GM21423 (cell line): ENCODE measurements at regions not wholly inside any gene's neighbourhood (a gene's known extent, or its start where the extent isn't known, plus 50 kb on each side); places are given as distances from the start of the nearest gene placed in this dataset.
"Not testable (repeated sequence)": the region's sequence is repeated elsewhere in the genome, so short reads cannot be mapped to it uniquely, and the experiment has no call there.

ENCODE experiments used
- ATAC-seq: cut with Tn5 transposase; IDR thresholded peaks from one replicate; pipeline ENCODE4 v1.9.1; 2021; ENCODE audit warnings: mild to moderate bottlenecking, moderate library complexity; ENCODE audit not compliant: unreplicated experiment

GRCh38 chr20:57092900-57093530 is 173.4 kb downstream of the BMP7 start:
- ATAC-seq: no peak

DNA sequence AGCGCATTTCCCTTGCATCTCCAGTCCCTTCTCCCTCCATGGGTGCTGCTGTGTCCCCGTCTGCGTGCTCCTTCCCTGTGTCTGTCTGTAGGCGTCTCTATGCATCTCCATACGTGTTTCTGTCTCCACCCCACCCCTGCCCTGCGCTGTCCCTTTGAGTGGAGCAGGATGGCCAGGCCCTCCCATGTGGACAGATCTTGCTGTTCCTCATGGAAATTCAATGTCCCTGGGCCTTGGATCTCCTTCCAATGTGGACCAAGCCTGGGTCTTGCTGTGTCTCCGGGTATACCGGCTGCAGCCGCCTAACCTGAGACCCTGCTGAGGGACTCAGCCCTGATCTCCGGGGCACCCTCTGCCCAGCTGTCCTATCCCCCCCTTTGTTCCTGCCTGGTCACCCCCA is 172.7 kb downstream of the BMP7 start:
- no peak for ATAC-seq

DNA sequence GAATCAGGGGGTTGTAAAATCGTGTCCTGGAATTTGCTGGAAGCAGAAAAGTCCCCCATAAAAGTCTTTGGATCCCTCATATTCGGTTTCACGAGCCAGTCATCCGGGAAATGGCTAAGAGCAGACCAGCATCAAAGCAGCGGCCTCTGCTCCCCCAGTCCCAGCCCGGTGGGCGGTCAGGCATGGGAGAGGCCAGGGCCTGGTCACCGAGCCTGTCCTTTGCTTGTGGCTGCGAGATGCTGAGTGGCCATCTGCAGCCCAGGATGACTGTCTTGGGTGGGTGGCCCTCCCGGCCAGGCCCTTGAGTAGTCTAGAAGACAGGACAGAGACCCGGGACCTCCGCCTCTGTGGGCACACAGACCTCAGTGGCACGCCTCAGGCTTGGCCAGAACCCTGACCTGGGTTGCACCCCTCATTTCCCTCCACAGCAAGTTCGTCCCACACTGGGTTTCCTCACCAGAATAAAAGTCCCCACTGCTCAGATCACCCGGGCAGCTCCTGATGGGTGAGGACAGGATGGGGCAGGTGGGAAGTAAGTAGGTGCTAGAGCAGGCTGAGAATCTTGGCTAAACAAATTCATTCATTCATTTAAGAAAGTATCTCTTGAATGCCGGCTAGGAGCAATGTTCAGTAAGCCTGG is 172.1 kb downstream of the BMP7 start:
- ATAC-seq: no peak

GRCh38 chr20:57094991-57095390 is 171.4 kb downstream of the BMP7 start:
- no peak for ATAC-seq

DNA sequence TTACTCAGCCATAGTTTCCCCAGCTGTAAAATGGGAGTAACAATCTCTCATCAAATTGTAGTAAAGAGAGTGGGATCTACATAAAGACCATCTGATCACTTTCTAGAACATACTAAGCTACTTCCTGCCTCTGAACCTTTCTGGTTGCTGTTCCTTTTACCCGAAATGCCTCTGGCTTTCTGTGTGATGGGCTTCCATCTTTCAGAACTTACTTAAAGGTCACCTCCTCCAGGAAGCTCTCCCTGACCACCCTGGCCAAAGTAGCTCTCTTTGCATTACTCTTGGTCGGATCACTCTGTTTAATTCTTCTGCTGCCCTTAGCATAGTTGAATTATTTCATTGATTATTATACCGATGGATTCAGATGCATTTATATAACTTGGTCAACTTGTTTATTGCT is 171.0 kb downstream of the BMP7 start:
- ATAC-seq: no peak

- ATAC-seq: no peak
Measured at GRCh38 chr20:57097245-57097915, 169.1 kb downstream of the BMP7 start.

DNA sequence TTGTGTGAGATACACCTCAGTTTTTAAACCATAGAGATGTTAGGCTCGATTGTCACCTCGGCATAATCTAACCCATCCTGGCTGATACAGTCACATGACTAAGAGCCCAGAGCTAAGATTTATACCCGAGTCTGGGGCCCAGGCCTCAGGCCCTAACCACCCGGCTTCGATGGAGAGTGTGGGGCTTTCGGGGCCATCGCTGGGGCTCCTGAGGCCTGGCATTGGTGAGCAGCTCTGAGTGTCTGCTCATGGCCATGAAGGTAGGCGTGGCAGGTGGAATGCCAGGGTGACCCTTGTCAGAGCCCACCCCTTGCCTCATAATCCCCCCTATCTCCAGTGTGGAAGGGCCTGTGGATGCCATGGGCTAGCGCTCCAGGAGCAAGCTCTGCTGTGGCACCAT is 164.3 kb downstream of the BMP7 start:
- no peak for ATAC-seq

DNA sequence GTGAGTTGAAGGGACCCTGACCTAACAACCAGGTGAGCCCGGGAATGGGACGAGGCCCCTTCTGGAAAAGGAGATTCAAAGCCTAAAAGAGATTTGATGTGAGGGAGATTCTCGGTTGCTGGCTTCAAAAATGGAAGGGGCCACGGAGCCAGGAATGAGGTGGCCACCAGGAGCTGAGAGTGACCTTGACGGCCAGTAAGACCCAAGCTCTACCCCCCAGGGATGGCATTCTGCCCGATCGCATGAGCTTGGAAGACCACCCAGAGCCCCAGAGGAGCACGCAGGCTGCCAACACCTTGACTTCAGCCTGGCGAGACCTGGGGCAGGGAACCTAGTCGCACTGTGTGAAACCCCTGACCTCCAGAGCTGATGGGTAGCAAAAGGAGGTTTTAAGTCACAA is 163.9 kb downstream of the BMP7 start:
- no peak for ATAC-seq

- ATAC-seq: no peak
Measured at GRCh38 chr20:57103146-57103800, 163.2 kb downstream of the BMP7 start.

- no peak for ATAC-seq
Measured at GRCh38 chr20:57104113-57104512, 162.3 kb downstream of the BMP7 start.

DNA sequence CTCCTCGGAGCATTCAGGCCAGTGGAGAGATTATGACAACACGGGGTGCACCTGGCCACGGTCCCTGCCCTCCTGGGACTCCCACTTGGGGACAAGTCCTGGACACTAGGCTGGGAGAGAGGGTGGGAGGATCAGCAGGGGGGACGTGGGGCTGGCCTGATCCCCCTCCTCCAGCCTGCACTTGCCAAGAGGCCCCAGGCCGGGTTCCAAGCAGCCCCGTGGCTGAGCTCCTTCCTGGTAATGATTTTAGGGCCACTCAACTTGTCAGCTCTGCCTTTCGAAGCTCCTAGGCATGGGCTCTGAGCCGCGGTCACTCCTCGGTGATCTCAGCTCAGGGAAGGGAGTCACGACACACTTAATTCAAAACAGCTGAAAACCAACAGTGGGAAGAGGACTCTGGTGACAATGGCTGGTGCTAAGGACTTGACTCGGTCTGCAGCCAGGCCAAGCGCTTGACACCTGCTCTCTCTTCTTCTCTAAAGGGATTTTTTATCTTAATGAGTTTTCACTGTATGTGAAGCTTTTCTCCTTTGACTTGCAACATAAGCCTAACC is 161.7 kb downstream of the BMP7 start:
- no peak for ATAC-seq

GRCh38 chr20:57106030-57106682 is 160.3 kb downstream of the BMP7 start:
- no peak for ATAC-seq

DNA sequence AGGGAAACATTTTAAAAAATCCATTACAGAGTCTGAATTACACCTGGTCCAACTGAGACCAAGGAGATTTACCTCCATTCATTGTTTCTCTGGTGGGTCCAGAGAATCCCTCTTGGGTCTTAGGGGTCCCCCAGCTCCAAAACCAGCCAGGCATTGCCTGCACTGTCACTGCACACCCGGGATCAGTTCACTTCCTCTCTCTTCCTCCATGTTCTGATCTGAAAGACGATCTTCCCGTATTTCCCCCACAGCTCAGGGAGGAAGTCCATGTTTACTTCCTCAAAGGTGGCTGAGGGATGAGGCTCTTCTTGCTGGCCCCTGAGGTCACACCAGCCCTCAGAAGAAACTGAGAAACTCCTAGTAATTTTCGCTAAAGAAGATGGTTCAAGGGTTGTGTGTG is 159.7 kb downstream of the BMP7 start:
- no peak for ATAC-seq

GRCh38 chr20:57107208-57107607 is 159.2 kb downstream of the BMP7 start:
- no peak for ATAC-seq

DNA sequence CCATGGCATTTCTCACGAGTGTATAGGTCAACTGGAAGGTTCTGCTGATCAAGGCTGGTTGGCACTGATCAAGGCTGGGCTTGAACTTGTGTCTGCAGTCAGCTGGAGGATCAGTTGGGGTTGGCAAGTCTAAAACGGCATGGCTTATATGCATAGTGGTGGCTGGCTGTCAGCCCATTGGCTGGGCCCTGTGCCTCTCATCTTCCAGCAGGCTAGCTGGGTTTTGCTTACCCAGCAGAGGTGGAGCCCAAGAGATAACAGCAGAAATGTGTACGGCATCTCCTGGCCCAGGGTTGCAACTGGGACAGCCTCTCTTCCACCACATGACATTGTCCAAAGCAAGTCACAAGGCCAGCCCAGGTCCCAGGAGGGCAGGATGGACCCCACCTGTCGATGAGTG is 158.2 kb downstream of the BMP7 start:
- ATAC-seq: no peak

DNA sequence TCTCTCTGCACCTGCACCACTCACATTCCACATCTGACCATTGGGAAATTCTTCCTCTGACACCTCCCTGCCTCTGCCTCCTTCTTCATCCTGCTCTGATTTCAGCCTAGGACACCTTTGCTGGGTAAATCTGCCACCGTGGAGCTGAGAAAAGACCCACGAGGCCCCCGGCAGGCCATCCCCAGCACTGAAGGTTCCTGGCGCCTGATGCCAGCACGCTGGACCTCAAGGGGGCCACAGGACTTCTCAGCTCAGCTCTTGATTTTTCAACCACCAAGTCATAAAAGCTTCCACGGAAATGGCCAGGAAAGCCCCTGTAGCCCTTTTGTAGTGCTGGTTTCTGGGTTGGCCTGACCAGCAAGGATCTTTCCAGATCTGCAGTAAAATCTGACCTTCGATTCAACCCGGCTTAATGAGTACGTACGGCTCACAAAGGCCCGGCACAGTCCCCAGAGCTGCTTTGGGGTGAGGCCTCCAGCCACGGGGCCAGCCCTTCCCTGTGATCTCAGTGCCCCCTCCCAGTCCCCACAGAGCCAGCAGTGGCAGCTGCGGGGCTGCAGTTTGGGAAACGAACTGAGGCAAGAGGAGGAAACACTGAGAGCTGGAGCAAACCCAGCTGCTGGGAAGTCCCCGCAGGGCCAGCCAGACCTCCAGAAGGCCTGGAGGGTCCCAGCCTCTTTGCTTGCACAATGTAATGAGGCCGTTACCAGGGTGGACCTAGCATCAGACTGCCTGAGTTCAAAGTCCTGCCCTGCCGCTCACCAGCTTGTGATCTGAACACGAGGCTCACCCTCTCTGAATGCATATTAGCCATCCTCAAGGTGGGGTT is 157.5 kb downstream of the BMP7 start:
- ATAC-seq: no peak

DNA sequence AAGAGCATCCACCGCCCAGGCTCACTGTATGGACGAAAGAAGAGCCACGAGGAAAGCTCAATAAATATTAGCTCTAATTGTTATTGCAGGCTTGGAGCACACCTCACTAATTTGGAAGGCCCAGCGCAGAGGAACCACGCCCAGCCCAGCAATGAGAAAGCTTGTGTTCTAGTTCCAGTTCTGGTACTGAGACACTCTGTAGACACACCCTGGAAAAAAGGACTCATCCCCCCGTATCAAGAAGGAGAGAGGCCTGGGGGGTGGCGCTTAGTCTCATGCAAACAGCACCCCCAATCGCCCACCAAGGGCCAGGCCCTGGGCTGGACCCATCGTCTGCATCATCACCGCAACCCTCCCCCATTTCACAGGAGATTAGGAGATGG is 156.9 kb downstream of the BMP7 start:
- ATAC-seq: no peak

DNA sequence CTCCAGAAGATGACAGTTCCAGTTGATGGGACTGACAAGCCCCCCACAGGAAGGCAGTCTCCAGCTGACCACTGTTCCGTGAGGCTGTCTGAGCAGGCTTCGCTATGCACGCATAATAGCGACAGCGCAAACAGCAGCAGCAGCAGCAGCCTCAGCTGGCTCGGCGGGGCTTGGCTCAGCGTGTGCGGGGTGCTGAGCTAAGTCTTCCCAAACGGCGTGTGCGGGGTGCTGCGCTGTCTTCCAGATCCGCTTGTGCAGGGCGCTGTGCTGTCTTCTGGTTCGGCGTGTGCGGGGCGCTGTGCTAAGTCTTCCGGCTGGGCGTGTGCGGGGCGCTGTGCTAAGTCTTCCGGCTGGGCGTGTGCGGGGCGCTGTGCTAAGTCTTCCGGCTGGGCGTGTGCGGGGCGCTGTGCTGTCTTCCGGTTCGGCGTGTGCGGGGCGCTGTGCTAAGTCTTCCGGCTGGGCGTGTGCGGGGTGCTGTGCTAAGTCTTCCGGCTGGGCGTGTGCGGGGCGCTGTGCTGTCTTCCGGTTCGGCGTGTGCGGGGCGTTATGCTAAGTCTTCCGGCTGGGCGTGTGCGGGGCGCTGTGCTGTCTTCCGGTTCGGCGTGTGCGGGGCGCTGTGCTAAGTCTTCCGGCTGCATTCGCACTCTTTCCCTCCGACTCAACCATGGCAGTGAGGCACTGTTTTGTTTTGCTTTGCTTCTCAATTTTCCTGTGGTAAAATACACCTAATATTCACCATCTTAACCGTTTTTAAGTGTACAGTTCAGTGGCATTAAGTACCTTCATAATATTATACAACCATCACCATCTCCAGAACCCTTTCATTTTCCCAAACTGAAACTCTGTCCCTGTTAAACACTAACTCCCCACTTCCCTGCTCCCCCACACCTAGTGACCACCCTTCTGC is 156.1 kb downstream of the BMP7 start:
- not testable (repeated sequence) for ATAC-seq

DNA sequence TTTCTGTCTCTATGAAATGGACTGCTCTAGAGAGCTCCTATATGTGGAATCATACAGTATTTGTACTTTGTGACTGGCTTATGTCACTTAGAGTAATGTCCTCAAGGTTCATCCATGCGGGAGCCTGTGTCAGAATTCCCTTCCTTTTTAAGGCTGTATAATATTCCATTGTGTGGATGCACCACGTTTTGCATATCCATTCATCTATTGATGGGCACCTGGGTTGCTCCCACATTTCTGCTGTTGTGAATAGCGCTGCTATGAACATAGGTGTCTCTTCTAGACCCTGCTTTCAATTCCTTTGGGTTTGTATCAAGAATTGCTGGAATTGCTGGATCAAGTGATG is 155.4 kb downstream of the BMP7 start:
- ATAC-seq: no peak
